ENCODE measurements at regions not wholly inside any gene's neighbourhood (a gene's known extent, or its start where the extent isn't known, plus 50 kb on each side); places are given as distances from the start of the nearest gene placed in this dataset.

GRCh38 chr15:53213336-53213735, 423.2 kb upstream of the ONECUT1 start:
- TF ChIP-seq CTCF (IDR thresholded peaks at IDR 0.05; ENCODE audit: low read length, missing control alignments), result no peak
- no peak overlapping the region for H3K4me3 ChIP-seq (replicated peaks; ENCODE audit: low read depth, low read length)
- DNase-seq (ENCODE audit: low read depth), result no peak

GRCh38 chr15:53212785-53213184, 422.6 kb upstream of the ONECUT1 start:
- no peak for DNase-seq (ENCODE audit: low read depth)
- TF ChIP-seq CTCF (IDR thresholded peaks at IDR 0.05; ENCODE audit: low read length, missing control alignments), result no peak

GRCh38 chr15:53210653-53211052, 420.5 kb upstream of the ONECUT1 start:
- DNase-seq (ENCODE audit: low read depth), result no peak
- no peak for TF ChIP-seq CTCF (IDR thresholded peaks at IDR 0.05; ENCODE audit: low read length, missing control alignments)
- H3K4me3 ChIP-seq (replicated peaks; ENCODE audit: low read depth, low read length), result no peak overlapping the region

More at GRCh38 chr15:53212785-53213184, 422.6 kb upstream of the ONECUT1 start:
- H3K4me3 ChIP-seq (replicated peaks; ENCODE audit: low read depth, low read length), result no peak overlapping the region

- no peak for DNase-seq (ENCODE audit: low read depth)
- TF ChIP-seq CTCF (IDR thresholded peaks at IDR 0.05; ENCODE audit: low read length, missing control alignments), result no peak
- H3K4me3 ChIP-seq (replicated peaks; ENCODE audit: low read depth, low read length), result no peak overlapping the region
Measured at GRCh38 chr15:53209396-53210042, 419.4 kb upstream of the ONECUT1 start.

GRCh38 chr15:53208751-53209150, 418.6 kb upstream of the ONECUT1 start:
- no peak for TF ChIP-seq CTCF (IDR thresholded peaks at IDR 0.05; ENCODE audit: low read length, missing control alignments)
- no peak overlapping the region for H3K4me3 ChIP-seq (replicated peaks; ENCODE audit: low read depth, low read length)
- DNase-seq (ENCODE audit: low read depth), result no peak

GRCh38 chr15:53203454-53203853, 413.3 kb upstream of the ONECUT1 start:
- no peak for TF ChIP-seq CTCF (IDR thresholded peaks at IDR 0.05; ENCODE audit: low read length, missing control alignments)
- no peak overlapping the region for H3K4me3 ChIP-seq (replicated peaks; ENCODE audit: low read depth, low read length)
- no peak for DNase-seq (ENCODE audit: low read depth)

GRCh38 chr15:53202876-53203275, 412.7 kb upstream of the ONECUT1 start:
- no peak for DNase-seq (ENCODE audit: low read depth)
- H3K4me3 ChIP-seq (replicated peaks; ENCODE audit: low read depth, low read length), result no peak overlapping the region
- TF ChIP-seq CTCF (IDR thresholded peaks at IDR 0.05; ENCODE audit: low read length, missing control alignments), result no peak

Data from fibroblast of pulmonary artery (primary cell).